ENCODE measurements at regions not wholly inside any gene's neighbourhood (a gene's known extent, or its start where the extent isn't known, plus 50 kb on each side); places are given as distances from the start of the nearest gene placed in this dataset.

GRCh38 chr18:25842665-25843064 is 247.7 kb downstream of the SS18 start:
- TF ChIP-seq CTCF (IDR thresholded peaks at IDR 0.05), result no peak
- no peak for TF ChIP-seq POLR2A (IDR thresholded peaks at IDR 0.05)
